Left cardiac atrium (tissue), 4 donors: ENCODE measurements at regions not wholly inside any gene's neighbourhood (a gene's known extent, or its start where the extent isn't known, plus 50 kb on each side); places are given as distances from the start of the nearest gene placed in this dataset.
"Not testable (repeated sequence)": the region's sequence is repeated elsewhere in the genome, so short reads cannot be mapped to it uniquely, and the experiment has no call there.

Experiments used
- ATAC-seq, 2 donors: fragments of 200-7000 bp; cut with Tn5 transposase; one replicate each; pipeline ENCODE4 v1.9.1; 2020; ENCODE audit warnings: mild to moderate bottlenecking in 2 of 2, moderate library complexity in 2 of 2
- DNase-seq: peaks from one replicate; pipeline ENCODE4 v3.0.0-alpha.2; 2020
- intact Hi-C, 2 donors: fragments of 100-400 bp; cut with DNase I; formaldehyde crosslinking; loops; one replicate each; pipeline versions ENCODE4 v1.14.1 to v1.15.1; 2022 to 2023
- donor health status: DM: no; HTN: yes; CAD: no.
- donor health status: DM: no; HTN: yes; CAD: no; lungs with severe emphysema.
- donor health status: DM: yes; HTN: yes; CAD: no.
- donor health status: Dilated cardiomyopathy.

GRCh38 chr12:64552510-64552909, 57.8 kb upstream of the RASSF3 start:
- not testable (repeated sequence) for DNase-seq, ATAC-seq
- intact Hi-C loops, result loop anchor here in 1 of 2 donors (5.0 kb wide), 2 partner anchors 50 to 145 kb away; no protein-coding TSS in a partner anchor

GRCh38 chr12:64553689-64554088, 56.6 kb upstream of the RASSF3 start:
- intact Hi-C loops, result loop anchor here in 1 of 2 donors (5.0 kb wide), 2 partner anchors 49 to 144 kb away; no protein-coding TSS in a partner anchor
- ATAC-seq, DNase-seq: not testable (repeated sequence)

- intact Hi-C loops, result no loop called here
Measured at GRCh38 chr12:64556231-64556630, 54.1 kb upstream of the RASSF3 start.

DNA sequence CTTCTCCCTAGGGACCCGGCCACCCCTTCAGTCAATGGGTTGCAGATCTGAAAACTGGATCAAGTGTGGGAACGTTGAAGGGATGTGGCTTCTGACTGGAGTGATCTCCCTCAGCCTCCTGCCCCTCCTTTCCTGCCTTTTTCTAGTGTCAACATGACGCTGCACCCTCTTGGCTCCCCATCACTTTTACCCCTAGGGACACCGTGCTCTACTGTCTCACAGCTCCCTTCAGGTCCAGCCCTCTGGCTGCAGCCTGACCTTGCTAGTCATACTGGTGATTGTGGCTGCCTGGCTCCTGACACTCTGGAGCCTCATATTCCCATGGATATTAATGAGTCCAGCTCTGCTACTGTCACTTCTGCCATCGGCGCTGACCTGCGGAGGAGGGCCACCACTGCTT, 51.5 kb upstream of the RASSF3 start:
- ATAC-seq (no peak), DNase-seq (no peak)

More at GRCh38 chr12:64556231-64556630, 54.1 kb upstream of the RASSF3 start:
- ATAC-seq (no peak), DNase-seq (no peak)

DNA sequence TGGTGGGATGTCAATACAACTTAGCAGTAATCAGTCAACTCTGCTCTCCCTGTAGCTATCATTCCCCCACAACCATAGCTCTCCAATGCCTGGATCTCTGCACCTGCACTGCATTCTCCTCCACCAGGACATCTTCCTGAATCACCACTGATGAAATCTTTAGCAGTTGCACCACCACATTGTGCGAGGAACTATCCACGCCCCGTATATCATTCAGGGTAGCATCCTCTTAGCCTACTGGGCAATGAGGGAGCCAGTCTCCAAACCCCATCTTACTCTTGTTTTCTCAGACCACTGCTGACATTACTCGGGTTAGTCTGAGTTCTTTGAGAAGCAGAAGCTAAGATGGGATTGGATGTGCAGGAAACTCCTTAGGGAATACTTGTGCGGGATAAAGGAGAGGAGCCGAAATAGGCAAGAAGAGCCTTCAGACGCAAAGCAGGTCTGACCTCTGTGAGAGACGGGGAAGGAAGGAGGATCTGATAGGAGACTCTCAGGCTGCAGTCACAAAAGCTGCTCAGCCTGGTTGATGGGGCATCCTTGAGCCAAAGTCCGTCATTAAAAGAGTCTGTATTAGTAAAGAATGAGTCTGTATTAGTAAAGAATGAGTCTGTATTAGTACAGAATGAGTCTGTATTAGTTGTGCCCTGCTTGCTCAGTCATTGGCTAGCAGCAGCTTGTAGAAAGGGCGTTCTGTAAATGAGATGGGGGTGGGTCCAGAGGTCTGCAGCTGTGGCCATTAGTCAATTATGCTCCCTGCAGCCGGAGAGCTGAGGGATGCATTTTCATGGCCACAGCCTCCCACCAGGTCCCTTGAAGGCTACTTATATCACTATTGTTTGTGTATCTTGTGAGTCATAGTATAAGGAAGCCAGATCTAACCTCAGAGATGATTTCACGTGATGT, 49.6 kb upstream of the RASSF3 start:
- intact Hi-C loops, result no loop called here
- no peak for DNase-seq
- ATAC-seq, result peak in 1 of 2 donors; percentile 85

More for the DNA sequence above, 51.5 kb upstream of the RASSF3 start:
- intact Hi-C loops, result no loop called here
